Tibial artery (tissue), 4 donors: ENCODE measurements at regions not wholly inside any gene's neighbourhood (a gene's known extent, or its start where the extent isn't known, plus 50 kb on each side); places are given as distances from the start of the nearest gene placed in this dataset.
A peak's percentile ranks its signal among the peaks of the same experiment; 100 is the strongest.
"Not testable (repeated sequence)": the region's sequence is repeated elsewhere in the genome, so short reads cannot be mapped to it uniquely, and the experiment has no call there.

ENCODE experiments used
- DNase-seq, 2 donors: peaks; one replicate each; pipeline ENCODE4 v3.0.0-alpha.2; 2019
- H3K27ac ChIP-seq, 2 donors: fragments of 200-600 bp; sonication (generic) in 1 of 2; 1 replicate in 1 of 2; 2 replicates in 1 of 2; pipeline ENCODE4 v1.5.1; 2018 to 2019; ENCODE audit warnings: mild to moderate bottlenecking in 1 of 2
- H3K27me3 ChIP-seq, 2 donors: fragments of 200-600 bp; sonication (generic) in 1 of 2; one replicate each; pipeline versions ENCODE4 v1.5.1 to v1.6.0; 2016 to 2019
- H3K36me3 ChIP-seq, 3 donors: fragments of 200-600 bp; sonication (generic) in 2 of 3; one replicate each; pipeline ENCODE4 v1.5.1; 2016 to 2019; ENCODE audit warnings: mild to moderate bottlenecking in 2 of 3
- H3K4me1 ChIP-seq, 4 donors: fragments of 200-600 bp; sonication (generic) in 2 of 4; 1 replicate in 3 of 4; 2 replicates in 1 of 4; pipeline ENCODE4 v1.5.1; 2016 to 2019
- H3K4me3 ChIP-seq, 2 donors: fragments of 200-600 bp; sonication (generic) in 1 of 2; 1 replicate in 1 of 2; 2 replicates in 1 of 2; pipeline ENCODE4 v1.5.1; 2018 to 2019; ENCODE audit warnings: mild to moderate bottlenecking in 2 of 2
- H3K9me3 ChIP-seq, 3 donors: fragments of 200-600 bp; sonication (generic) in 1 of 3; one replicate each; pipeline ENCODE4 v1.5.1; 2016 to 2019
- intact Hi-C: fragments of 100-400 bp; cut with DNase I; formaldehyde crosslinking; loops from one replicate; pipeline ENCODE4 v1.15.0; 2023; ENCODE audit warnings: low total_unique reads
- TF ChIP-seq, protein P1 (sequence below), 2 experiments: fragments of 200-600 bp in 1 of 2; fragments of 450-650 bp in 1 of 2; IDR thresholded peaks; one replicate each; pipeline ENCODE4 v1.5.1; 2017 to 2019; ENCODE audit warnings: antibody characterized with exemption in 2 of 2, mild to moderate bottlenecking in 1 of 2, moderate library complexity in 1 of 2

- H3K4me1 ChIP-seq = peaks cover 0 to 16% (median 2%) of the 10 kb centered on the region in 4 donors
- no peaks in the 10 kb centered on the region for H3K36me3 ChIP-seq
- no peak overlapping the region for H3K27ac ChIP-seq
- intact Hi-C loops = no loop called here
- H3K4me3 ChIP-seq = no peak overlapping the region
- DNase-seq = peak in 1 of 2 donors; percentile 27
- TF ChIP-seq, protein P1, sequence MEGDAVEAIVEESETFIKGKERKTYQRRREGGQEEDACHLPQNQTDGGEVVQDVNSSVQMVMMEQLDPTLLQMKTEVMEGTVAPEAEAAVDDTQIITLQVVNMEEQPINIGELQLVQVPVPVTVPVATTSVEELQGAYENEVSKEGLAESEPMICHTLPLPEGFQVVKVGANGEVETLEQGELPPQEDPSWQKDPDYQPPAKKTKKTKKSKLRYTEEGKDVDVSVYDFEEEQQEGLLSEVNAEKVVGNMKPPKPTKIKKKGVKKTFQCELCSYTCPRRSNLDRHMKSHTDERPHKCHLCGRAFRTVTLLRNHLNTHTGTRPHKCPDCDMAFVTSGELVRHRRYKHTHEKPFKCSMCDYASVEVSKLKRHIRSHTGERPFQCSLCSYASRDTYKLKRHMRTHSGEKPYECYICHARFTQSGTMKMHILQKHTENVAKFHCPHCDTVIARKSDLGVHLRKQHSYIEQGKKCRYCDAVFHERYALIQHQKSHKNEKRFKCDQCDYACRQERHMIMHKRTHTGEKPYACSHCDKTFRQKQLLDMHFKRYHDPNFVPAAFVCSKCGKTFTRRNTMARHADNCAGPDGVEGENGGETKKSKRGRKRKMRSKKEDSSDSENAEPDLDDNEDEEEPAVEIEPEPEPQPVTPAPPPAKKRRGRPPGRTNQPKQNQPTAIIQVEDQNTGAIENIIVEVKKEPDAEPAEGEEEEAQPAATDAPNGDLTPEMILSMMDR (IDR thresholded peaks at IDR 0.05) = no peak
- no peaks in the 10 kb centered on the region for H3K27me3 ChIP-seq
- no peaks in the 10 kb centered on the region for H3K9me3 ChIP-seq
Observed at GRCh38 chr14:83975841-83976770, 1553.8 kb upstream of the FLRT2 start.

DNA sequence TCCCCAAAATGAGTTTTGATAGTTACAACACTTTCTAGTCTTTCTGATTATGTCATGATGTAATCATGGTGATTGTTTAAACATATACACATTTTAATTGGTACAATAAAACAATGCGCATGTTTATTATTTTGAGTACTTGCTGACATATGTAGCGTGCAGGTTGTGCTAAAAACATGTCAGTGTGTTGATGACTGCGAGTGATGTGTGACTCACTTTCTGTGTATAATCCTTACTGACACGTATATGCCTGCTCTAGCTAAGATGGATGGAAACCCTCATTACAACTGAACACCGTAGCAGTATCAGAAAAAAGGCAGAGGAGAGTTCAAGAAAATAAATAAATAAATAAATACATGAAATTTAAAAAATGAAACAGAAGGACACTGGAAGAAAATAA is 1552.4 kb upstream of the FLRT2 start:
- no peak for DNase-seq
- no peak overlapping the region for H3K27ac ChIP-seq
- H3K36me3 ChIP-seq = no peaks in the 10 kb centered on the region
- intact Hi-C loops = no loop called here
- no peaks in the 10 kb centered on the region for H3K9me3 ChIP-seq
- H3K27me3 ChIP-seq = no peaks in the 10 kb centered on the region
- no peak overlapping the region for H3K4me3 ChIP-seq
- peaks cover 0 to 16% (median 2%) of the 10 kb centered on the region in 4 donors for H3K4me1 ChIP-seq
- TF ChIP-seq, protein P1 (IDR thresholded peaks at IDR 0.05) = no peak

DNA sequence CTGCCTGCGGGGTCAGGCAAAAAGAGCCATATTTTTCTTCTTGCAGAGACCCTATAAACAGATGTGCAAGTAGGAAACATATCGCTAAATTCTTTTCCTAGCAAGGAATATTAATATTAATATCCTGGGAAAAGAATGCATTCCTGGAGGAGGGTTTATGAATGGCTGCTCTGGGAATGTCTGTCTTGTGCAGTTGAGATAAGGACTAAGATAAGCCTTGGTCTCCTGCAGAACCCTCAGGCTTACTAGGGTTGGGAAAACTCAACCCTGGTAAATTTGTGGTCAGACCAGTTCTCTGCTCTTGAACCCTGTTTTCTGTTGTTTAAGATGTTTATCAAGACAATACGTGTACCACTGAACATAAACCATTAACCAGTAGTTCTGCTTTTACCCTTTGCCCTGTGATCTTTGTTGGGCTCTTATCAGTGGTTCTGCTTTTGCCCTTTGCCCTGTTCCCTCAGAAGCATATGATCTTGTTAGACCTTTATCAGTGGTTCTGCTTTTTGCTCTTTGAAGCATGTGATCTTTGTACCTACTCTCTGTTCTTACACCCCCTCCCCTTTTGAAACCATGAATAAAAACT is 1548.2 kb upstream of the FLRT2 start:
- intact Hi-C loops, H3K9me3 ChIP-seq, DNase-seq: not testable (repeated sequence)

DNA sequence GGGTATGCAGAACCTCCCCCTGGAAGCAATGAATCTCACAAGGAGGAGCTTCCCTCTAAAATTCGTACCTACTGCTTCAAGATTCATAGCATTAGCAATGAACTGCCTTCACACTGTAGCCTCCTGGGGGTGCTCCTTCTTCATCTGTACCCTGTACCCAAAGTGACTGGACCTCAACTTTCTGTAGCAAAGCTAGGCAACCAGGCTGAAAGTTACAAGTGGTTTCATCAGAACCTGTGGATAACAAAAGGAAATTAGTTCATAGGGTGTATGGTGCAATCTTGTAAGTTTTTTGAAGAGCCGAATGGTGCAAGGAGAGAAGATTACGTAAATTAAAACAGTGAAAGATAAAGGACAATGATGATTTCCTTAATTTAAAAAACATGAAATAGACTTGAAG is 1541.7 kb upstream of the FLRT2 start:
- Histone ChIP-seq H3K36me3 (no peaks in the 10 kb centered on the region), H3K27ac (no peak overlapping the region), H3K9me3 (no peaks in the 10 kb centered on the region), H3K4me3 (no peak overlapping the region), H3K27me3 (no peaks in the 10 kb centered on the region), H3K4me1 (no peaks in the 10 kb centered on the region)
- no peak for DNase-seq
- TF ChIP-seq, protein P1 (IDR thresholded peaks at IDR 0.05) = no peak
- intact Hi-C loops = no loop called here

More for the DNA sequence above, 1548.2 kb upstream of the FLRT2 start:
- not testable (repeated sequence) for H3K27me3 ChIP-seq, H3K36me3 ChIP-seq, H3K4me3 ChIP-seq, H3K4me1 ChIP-seq, H3K27ac ChIP-seq

- H3K27ac ChIP-seq = no peak overlapping the region
- no peaks in the 10 kb centered on the region for H3K36me3 ChIP-seq
- H3K9me3 ChIP-seq = no peaks in the 10 kb centered on the region
- no peak for DNase-seq
- H3K4me1 ChIP-seq = no peaks in the 10 kb centered on the region
- intact Hi-C loops = no loop called here
- H3K27me3 ChIP-seq = no peaks in the 10 kb centered on the region
- no peak overlapping the region for H3K4me3 ChIP-seq
- TF ChIP-seq, protein P1 (IDR thresholded peaks at IDR 0.05) = no peak
Observed at GRCh38 chr14:83991666-83992065, 1538.3 kb upstream of the FLRT2 start.

GRCh38 chr14:83992857-83993256 is 1537.1 kb upstream of the FLRT2 start:
- Histone ChIP-seq H3K27ac (no peak overlapping the region), H3K4me3 (no peak overlapping the region), H3K9me3 (no peaks in the 10 kb centered on the region), H3K36me3 (no peaks in the 10 kb centered on the region), H3K27me3 (no peaks in the 10 kb centered on the region), H3K4me1 (no peaks in the 10 kb centered on the region)
- no peak for DNase-seq
- TF ChIP-seq, protein P1 (IDR thresholded peaks at IDR 0.05) = no peak
- intact Hi-C loops = no loop called here
